Activated T-cell treated with anti-CD3 and anti-CD28 coated beads, Interleukin-2, amount 50 U/mL, for 72 hours (primary cell): ENCODE measurements at regions not wholly inside any gene's neighbourhood (a gene's known extent, or its start where the extent isn't known, plus 50 kb on each side); places are given as distances from the start of the nearest gene placed in this dataset.
"Not testable (repeated sequence)": the region's sequence is repeated elsewhere in the genome, so short reads cannot be mapped to it uniquely, and the experiment has no call there.

Experiments used
- ATAC-seq, 2 donors: fragments of 150-1000 bp; cut with Tn5 transposase; replicated peaks in 1 of 2; 2 replicates each; pipeline ENCODE4 v1.10.0; 2021; ENCODE audit warnings: moderate library complexity in 2 of 2, mild to moderate bottlenecking in 1 of 2
- DNase-seq, 2 donors: peaks; one replicate each; pipeline ENCODE4 v3.0.0; 2021 to 2022; ENCODE audit warnings: mixed read lengths in 1 of 2
- H3K27ac Mint-ChIP-seq: one replicate; pipeline ENCODE4 v1.8.0; 2022; ENCODE audit warnings: mild to moderate bottlenecking, moderate library complexity, mixed read lengths
- H3K27me3 Mint-ChIP-seq: one replicate; pipeline ENCODE4 v1.8.0; 2022; ENCODE audit warnings: low read depth, mixed read lengths
- H3K36me3 Mint-ChIP-seq, 2 donors: one replicate each; pipeline ENCODE4 v1.8.0; 2022; ENCODE audit warnings: mixed read lengths in 2 of 2, mild to moderate bottlenecking in 1 of 2; ENCODE audit not compliant: insufficient read depth in 2 of 2
- H3K4me1 Mint-ChIP-seq: one replicate; pipeline ENCODE4 v1.8.0; 2022; ENCODE audit warnings: low read depth, mixed read lengths
- H3K4me3 Mint-ChIP-seq, 2 donors: one replicate each; pipeline ENCODE4 v1.8.0; 2022; ENCODE audit warnings: mild to moderate bottlenecking in 2 of 2, mixed read lengths in 2 of 2, moderate library complexity in 2 of 2
- H3K9me3 Mint-ChIP-seq, 2 donors: one replicate each; pipeline ENCODE4 v1.8.0; 2022; ENCODE audit warnings: mixed read lengths in 2 of 2

- no peak overlapping the region for H3K27ac Mint-ChIP-seq
- no peak overlapping the region for H3K4me3 Mint-ChIP-seq
- ATAC-seq (no peak), DNase-seq (no peak)
- H3K27me3 Mint-ChIP-seq = no peaks in the 10 kb centered on the region
- peaks cover 0 to 7% of the 10 kb centered on the region in 2 donors for H3K9me3 Mint-ChIP-seq
- H3K36me3 Mint-ChIP-seq = no peaks in the 10 kb centered on the region
- no peaks in the 10 kb centered on the region for H3K4me1 Mint-ChIP-seq
These were observed 58.6 kb upstream of the SHISA6 start for GRCh38 chr17:11182430-11182829.

DNA sequence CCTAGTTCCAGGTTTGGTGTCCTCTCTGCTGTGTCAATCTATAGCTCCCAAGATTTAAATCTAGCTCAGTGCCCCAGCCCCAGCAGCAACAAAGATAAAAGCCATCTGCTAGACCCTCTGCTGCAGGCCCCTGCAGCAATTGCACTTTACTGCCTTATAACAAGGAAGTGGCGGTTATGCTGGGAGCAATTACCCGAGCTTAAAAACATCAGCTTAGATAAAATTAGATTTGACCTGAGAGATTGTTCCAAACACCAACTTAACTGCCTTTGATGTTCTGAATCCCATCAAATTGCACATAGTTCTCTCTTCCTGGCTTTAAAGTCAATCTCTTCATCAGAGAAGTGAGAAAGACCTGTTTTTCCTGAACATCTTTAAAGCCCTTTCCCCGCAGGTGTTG, 62.4 kb upstream of the SHISA6 start:
- Mint-ChIP-seq H3K9me3 (peaks cover 2 to 6% of the 10 kb centered on the region in 2 donors), H3K4me3 (no peak overlapping the region), H3K27me3 (no peaks in the 10 kb centered on the region), H3K27ac (no peak overlapping the region), H3K36me3 (no peaks in the 10 kb centered on the region), H3K4me1 (no peaks in the 10 kb centered on the region)
- ATAC-seq = no peak
- no peak for DNase-seq

GRCh38 chr17:11177340-11177739, 63.7 kb upstream of the SHISA6 start:
- H3K36me3 Mint-ChIP-seq = no peaks in the 10 kb centered on the region
- DNase-seq (no peak), ATAC-seq (no peak)
- H3K9me3 Mint-ChIP-seq = peaks cover 2 to 6% of the 10 kb centered on the region in 2 donors
- H3K27me3 Mint-ChIP-seq = no peaks in the 10 kb centered on the region
- no peaks in the 10 kb centered on the region for H3K4me1 Mint-ChIP-seq
- no peak overlapping the region for H3K4me3 Mint-ChIP-seq
- no peak overlapping the region for H3K27ac Mint-ChIP-seq

- Mint-ChIP-seq H3K27me3 (no peaks in the 10 kb centered on the region), H3K4me1 (no peaks in the 10 kb centered on the region), H3K27ac (no peak overlapping the region), H3K36me3 (no peaks in the 10 kb centered on the region), H3K9me3 (peaks cover 2 to 6% of the 10 kb centered on the region in 2 donors), H3K4me3 (no peak overlapping the region)
- ATAC-seq (no peak), DNase-seq (no peak)
These were observed 64.5 kb upstream of the SHISA6 start for GRCh38 chr17:11176549-11176948.

- H3K4me1 Mint-ChIP-seq = no peaks in the 10 kb centered on the region
- H3K9me3 Mint-ChIP-seq = peaks cover 4 to 6% of the 10 kb centered on the region in 2 donors
- no peaks in the 10 kb centered on the region for H3K27me3 Mint-ChIP-seq
- ATAC-seq (no peak), DNase-seq (no peak)
- H3K27ac Mint-ChIP-seq = no peak overlapping the region
- H3K36me3 Mint-ChIP-seq = no peaks in the 10 kb centered on the region
- no peak overlapping the region for H3K4me3 Mint-ChIP-seq
These were observed 70.1 kb upstream of the SHISA6 start for GRCh38 chr17:11170881-11171280.

DNA sequence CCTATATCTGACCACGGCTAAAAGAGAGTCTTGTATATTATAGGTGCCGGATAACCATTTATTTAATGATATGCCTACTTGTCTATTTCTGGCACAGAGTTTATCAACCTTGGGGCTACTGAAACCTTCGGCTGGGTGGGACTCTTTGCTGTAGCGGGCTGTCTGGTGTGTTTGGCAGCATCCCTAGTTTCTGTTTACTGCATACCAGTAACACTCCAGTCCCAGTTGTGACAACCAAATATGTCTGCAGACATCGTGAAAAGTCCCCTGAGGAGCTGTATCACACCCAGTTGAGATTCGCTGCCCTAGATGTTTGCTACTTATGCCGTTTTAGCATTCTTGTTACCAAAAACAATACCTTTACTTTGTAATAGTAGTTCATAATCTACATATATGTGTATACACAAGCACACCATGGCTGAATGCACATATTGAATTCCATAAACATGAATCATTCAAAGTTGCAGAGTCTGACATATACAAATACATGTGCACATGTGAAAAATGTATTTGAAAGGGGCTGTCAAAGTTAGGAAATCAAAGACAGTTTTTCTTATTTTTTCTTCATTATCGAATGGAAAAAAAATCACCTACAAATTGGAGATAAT, 89.1 kb upstream of the SHISA6 start:
- Mint-ChIP-seq H3K4me1 (no peaks in the 10 kb centered on the region), H3K4me3 (no peak overlapping the region), H3K9me3 (peaks cover 0 to 2% of the 10 kb centered on the region in 2 donors), H3K36me3 (peaks cover 0 to 1% of the 10 kb centered on the region in 2 donors), H3K27me3 (no peaks in the 10 kb centered on the region), H3K27ac (no peak overlapping the region)
- ATAC-seq (no peak), DNase-seq (no peak)

GRCh38 chr17:11150906-11151511, 90.0 kb upstream of the SHISA6 start:
- H3K4me3 Mint-ChIP-seq, H3K9me3 Mint-ChIP-seq, H3K27me3 Mint-ChIP-seq, H3K36me3 Mint-ChIP-seq, H3K27ac Mint-ChIP-seq, H3K4me1 Mint-ChIP-seq, ATAC-seq, DNase-seq: not testable (repeated sequence)

DNA sequence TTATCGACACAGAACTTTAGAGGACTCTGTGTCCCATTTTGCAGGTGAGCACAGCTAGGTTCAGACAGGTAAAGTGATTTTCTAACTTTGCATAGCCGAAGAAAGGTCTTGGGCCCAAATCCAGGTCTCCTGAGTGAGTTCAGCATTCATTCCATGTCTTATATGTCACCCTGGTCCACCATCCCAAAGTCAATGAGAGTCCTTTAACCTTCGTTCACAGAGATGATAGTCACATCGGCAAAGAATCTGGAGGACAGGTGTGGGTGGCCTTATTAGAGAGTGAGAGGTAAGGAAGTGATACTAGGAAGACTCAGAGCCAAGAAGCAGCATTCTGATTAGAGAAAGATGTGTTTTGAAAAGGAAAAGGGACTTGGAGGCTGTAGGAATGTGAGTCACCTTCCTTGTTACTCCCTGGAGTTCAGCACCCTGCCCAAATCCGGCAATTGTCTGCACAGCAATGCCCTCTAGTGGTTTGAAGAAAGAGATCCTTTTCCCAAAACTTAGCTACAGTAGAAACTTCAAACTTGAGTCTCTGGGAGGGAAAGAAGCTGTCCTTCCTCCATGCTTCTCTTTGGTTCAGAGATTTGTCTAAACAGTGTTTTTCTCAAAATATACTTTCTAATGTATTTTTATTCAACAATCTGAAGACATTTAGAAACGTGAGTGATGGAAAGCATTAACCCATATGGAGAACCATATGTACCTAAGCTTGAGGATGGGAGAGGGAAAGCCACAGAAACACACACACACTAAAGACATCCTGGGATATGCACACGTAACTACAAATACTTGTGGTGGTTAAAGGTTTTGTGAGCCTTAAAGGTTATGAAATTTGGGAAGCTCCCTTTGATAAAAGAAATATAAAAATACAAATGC, 96.4 kb upstream of the SHISA6 start:
- ATAC-seq (no peak), DNase-seq (peak in 1 of 2 donors; percentile 4)
- H3K4me3 Mint-ChIP-seq = no peak overlapping the region
- no peaks in the 10 kb centered on the region for H3K27me3 Mint-ChIP-seq
- H3K9me3 Mint-ChIP-seq = peaks cover 0 to 3% of the 10 kb centered on the region in 2 donors
- H3K4me1 Mint-ChIP-seq = no peaks in the 10 kb centered on the region
- no peak overlapping the region for H3K27ac Mint-ChIP-seq
- H3K36me3 Mint-ChIP-seq = no peaks in the 10 kb centered on the region

- Mint-ChIP-seq H3K4me1 (no peaks in the 10 kb centered on the region), H3K27me3 (no peaks in the 10 kb centered on the region), H3K9me3 (peaks cover 0 to 3% of the 10 kb centered on the region in 2 donors), H3K27ac (no peak overlapping the region), H3K36me3 (peaks cover 0 to 1% of the 10 kb centered on the region in 2 donors), H3K4me3 (no peak overlapping the region)
- DNase-seq = no peak
- no peak for ATAC-seq
These were observed 98.8 kb upstream of the SHISA6 start for GRCh38 chr17:11142231-11142630.

- ATAC-seq = no peak
- Mint-ChIP-seq H3K4me1 (no peaks in the 10 kb centered on the region), H3K9me3 (peaks cover 0 to 3% of the 10 kb centered on the region in 2 donors), H3K27ac (no peak overlapping the region), H3K36me3 (peaks cover 0 to 1% of the 10 kb centered on the region in 2 donors), H3K4me3 (no peak overlapping the region), H3K27me3 (no peaks in the 10 kb centered on the region)
- DNase-seq = no peak
These were observed 100.5 kb upstream of the SHISA6 start for GRCh38 chr17:11140501-11140900.

DNA sequence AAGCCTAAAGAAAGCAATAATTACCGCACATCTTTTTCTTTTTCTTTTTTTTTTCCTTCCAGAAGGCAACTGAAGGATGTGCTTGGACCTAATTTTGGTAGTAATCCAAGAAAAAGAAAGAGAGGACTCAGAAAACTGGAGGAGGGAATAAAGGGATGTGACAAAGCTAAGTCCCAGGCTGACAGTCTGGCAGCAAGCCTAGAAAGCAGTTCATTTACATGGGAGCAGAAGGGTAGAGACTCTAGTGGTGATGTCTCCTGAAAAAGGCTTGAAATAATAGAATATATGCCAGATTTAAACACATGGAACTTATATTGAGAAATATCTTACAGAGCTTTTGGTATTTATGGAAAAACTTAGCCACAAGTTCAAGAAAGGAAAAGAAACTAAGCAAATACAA, 101.0 kb upstream of the SHISA6 start:
- peaks cover 0 to 3% of the 10 kb centered on the region in 2 donors for H3K9me3 Mint-ChIP-seq
- H3K4me1 Mint-ChIP-seq = no peaks in the 10 kb centered on the region
- ATAC-seq = no peak
- no peak overlapping the region for H3K4me3 Mint-ChIP-seq
- DNase-seq = no peak
- peaks cover 0 to 1% of the 10 kb centered on the region in 2 donors for H3K36me3 Mint-ChIP-seq
- H3K27me3 Mint-ChIP-seq = no peaks in the 10 kb centered on the region
- H3K27ac Mint-ChIP-seq = no peak overlapping the region

DNA sequence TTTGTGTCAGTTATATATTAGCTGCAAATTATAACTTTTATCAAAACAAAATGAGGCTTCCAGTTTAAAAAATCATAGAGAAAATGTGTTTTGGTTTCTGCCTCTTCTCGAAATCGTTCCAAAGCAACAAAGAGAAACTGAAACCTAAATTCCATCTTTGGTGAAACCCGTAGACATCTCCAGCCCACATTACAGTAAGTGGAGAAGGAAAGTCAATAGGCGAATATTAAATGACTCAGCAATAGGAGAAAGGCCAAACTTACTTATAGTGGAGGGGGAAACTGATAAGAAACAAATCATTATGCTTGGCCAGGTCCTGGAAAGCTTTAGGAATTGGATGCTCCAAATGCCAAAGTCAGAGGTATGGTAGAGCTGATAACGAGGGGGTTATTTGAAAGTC, 103.0 kb upstream of the SHISA6 start:
- Mint-ChIP-seq H3K27me3 (no peaks in the 10 kb centered on the region), H3K4me1 (no peaks in the 10 kb centered on the region), H3K36me3 (peaks cover 0 to 1% of the 10 kb centered on the region in 2 donors)

GRCh38 chr17:11135819-11136218, 105.2 kb upstream of the SHISA6 start:
- Mint-ChIP-seq H3K4me1 (no peaks in the 10 kb centered on the region), H3K27ac (no peak overlapping the region), H3K27me3 (no peaks in the 10 kb centered on the region), H3K4me3 (no peak overlapping the region), H3K36me3 (peaks cover 0 to 1% of the 10 kb centered on the region in 2 donors), H3K9me3 (no peaks in the 10 kb centered on the region)
- ATAC-seq = no peak
- no peak for DNase-seq

More for the DNA sequence above, 103.0 kb upstream of the SHISA6 start:
- peaks cover 0 to 2% of the 10 kb centered on the region in 2 donors for H3K9me3 Mint-ChIP-seq
- DNase-seq (no peak), ATAC-seq (no peak)
- no peak overlapping the region for H3K27ac Mint-ChIP-seq
- H3K4me3 Mint-ChIP-seq = no peak overlapping the region
